Fibroblast of pulmonary artery (primary cell): ENCODE measurements at regions not wholly inside any gene's neighbourhood (a gene's known extent, or its start where the extent isn't known, plus 50 kb on each side); places are given as distances from the start of the nearest gene placed in this dataset.

Experiments
- DNase-seq: peaks from one replicate; pipeline ENCODE4 v3.0.0-alpha.2; 2010; ENCODE audit warnings: low read depth
- H3K4me3 ChIP-seq: replicated peaks from 2 replicates; pipeline ENCODE4 v1.5.1; 2011; ENCODE audit warnings: low read depth, mild to moderate bottlenecking, control low read depth, low read length, moderate library complexity
- CTCF ChIP-seq: IDR thresholded peaks from 2 replicates; pipeline ENCODE4 v1.5.1; 2011; ENCODE audit warnings: mild to moderate bottlenecking, control low read depth, low read length, inconsistent platforms; ENCODE audit errors: missing control alignments

GRCh38 chr18:67599277-67599676, 82.8 kb upstream of the DSEL start:
- DNase-seq: peak; percentile 42
- TF ChIP-seq CTCF: no peak
- no peak overlapping the region for H3K4me3 ChIP-seq

DNA sequence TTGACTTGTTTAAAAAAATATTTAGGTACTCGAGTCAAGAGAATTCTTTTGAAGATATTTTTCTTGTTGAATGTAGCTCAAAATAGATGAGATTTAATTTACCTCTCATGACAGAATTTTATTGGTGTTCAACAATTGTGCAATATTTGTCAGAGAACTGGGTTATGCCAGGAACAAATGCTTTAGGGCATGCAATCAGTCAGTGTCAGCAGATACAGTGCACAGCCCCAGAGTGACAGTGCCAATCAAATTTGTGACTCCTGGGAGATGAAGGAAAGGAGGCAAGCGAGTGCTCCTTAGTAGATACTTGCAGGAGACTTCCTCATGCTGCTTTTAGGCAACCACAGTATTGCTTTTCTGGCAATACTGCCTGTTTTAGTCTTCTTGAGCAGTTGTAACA, 81.2 kb upstream of the DSEL start:
- DNase-seq: no peak
- TF ChIP-seq CTCF: no peak
- no peak overlapping the region for H3K4me3 ChIP-seq

- no peak overlapping the region for H3K4me3 ChIP-seq
- TF ChIP-seq CTCF: no peak
- DNase-seq: no peak
These were observed 79.5 kb upstream of the DSEL start for GRCh38 chr18:67596003-67596402.

DNA sequence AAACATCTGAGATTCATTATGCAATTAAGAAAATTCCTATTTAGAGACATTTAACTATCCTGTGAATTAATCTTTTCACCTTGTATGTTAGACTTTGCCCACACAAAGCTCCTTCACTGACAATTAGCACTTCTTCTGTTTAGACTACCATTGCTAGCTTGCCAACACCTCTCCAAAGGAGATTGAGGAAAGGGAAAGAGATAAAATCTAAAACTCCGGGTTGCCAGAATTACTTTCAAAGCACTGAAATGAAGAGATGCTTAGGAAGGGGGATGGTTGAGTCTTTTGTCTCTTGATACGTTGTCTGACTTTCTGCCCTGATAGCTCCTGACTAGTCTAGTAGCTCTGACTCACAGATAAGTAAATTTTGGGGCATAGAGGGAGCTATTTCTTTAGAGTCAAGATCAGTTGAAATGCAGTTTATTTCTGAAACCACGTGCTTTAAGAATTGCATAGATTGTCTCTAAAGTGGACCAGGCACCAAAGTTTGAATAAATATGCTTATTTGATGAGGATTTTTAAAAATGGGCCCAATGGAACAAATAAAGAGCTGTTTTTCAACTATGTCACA, 74.1 kb upstream of the DSEL start:
- DNase-seq: peak; percentile 26
- H3K4me3 ChIP-seq: no peak overlapping the region
- TF ChIP-seq CTCF: peak; percentile 18

DNA sequence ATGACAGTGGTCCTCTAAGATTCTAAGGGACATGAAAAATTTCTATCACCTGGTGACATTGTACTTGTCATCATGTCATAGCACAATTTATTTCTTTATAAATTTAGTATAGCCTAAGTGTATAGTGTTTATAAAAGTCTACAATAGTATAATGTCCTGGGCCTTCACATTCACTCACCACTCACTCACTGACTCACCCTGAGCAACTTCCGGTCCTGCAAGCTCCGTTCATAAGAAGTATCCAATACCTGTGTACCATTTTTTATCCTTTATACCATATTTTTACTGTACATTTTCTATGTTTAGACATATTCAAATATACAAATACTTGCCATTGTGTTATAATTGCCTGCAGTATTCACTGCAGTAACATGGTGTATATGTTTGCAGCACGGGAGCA, 72.8 kb upstream of the DSEL start:
- TF ChIP-seq CTCF: no peak
- no peak overlapping the region for H3K4me3 ChIP-seq
- DNase-seq: no peak

GRCh38 chr18:67586101-67586500, 69.6 kb upstream of the DSEL start:
- H3K4me3 ChIP-seq: no peak overlapping the region
- TF ChIP-seq CTCF: no peak
- DNase-seq: no peak

GRCh38 chr18:67583621-67584020, 67.1 kb upstream of the DSEL start:
- DNase-seq: peak; percentile 16

More at GRCh38 chr18:67583621-67584020, 67.1 kb upstream of the DSEL start:
- no peak for TF ChIP-seq CTCF
- H3K4me3 ChIP-seq: no peak overlapping the region
